ENCODE measurements at regions not wholly inside any gene's neighbourhood (a gene's known extent, or its start where the extent isn't known, plus 50 kb on each side); places are given as distances from the start of the nearest gene placed in this dataset.
A peak's percentile ranks its signal among the peaks of the same experiment; 100 is the strongest.

- no peak for DNase-seq (ENCODE audit: low read depth)
Observed at GRCh38 chrX:7219153-7219705, 71.3 kb upstream of the PUDP start.

GRCh38 chrX:7218321-7219152 lies 70.6 kb upstream of the PUDP start:
- DNase-seq (ENCODE audit: low read depth), result no peak

DNA sequence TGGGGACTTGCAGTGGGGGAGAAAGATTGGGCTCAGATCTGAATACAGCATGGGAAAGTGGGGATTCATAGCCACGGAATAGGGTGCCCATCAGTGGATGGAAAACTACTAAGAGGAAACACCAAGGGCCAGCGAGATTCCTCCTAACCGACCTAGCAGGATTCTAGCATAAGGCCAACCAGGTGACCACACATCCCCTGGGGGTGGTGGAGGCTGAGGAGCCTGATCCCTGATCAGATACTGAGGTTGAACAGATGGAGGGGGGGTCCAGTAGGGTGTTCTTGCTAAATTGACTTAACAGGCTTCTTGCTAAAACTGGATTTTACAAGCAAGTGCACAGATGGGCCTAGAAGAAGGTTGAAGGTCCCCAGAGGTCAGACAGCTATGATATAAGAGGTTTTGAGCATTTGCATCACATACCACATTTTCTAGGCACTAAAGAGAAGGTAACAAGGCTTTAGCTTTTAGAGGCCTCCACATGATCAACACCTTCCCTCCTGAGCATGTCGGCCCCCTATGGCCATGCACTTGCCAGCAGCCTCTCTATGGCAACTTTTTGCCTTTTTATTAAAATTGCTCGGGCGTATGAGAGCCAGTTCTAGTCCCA lies 69.1 kb upstream of the PUDP start:
- no peak for DNase-seq (ENCODE audit: low read depth)

DNA sequence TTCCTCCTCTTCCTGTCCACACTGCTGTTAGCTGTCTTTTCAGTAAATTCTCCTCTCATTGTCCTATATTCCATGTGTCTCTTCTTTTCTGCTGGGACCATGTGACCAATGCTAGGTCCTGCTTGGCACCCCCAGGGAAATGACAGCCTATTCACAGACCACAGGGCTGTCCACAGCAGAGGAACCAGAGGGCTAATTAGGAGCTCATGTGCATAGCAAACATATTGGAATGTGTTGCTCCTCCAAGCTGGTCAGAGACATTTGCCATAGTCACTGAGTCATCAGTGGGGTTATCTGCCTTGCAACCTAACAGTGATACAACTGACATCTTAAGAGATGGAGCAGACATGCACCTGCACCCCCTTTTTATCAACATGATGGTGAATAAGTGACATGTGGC lies 67.9 kb upstream of the PUDP start:
- peak; percentile 4 for DNase-seq (ENCODE audit: low read depth)

GRCh38 chrX:7214251-7214650 lies 66.3 kb upstream of the PUDP start:
- DNase-seq (ENCODE audit: low read depth), result no peak

- DNase-seq (ENCODE audit: low read depth), result no peak
Observed at GRCh38 chrX:7205037-7205577, 57.2 kb upstream of the PUDP start.

- no peak for DNase-seq (ENCODE audit: low read depth)
Observed at GRCh38 chrX:7204619-7205018, 56.7 kb upstream of the PUDP start.

DNA sequence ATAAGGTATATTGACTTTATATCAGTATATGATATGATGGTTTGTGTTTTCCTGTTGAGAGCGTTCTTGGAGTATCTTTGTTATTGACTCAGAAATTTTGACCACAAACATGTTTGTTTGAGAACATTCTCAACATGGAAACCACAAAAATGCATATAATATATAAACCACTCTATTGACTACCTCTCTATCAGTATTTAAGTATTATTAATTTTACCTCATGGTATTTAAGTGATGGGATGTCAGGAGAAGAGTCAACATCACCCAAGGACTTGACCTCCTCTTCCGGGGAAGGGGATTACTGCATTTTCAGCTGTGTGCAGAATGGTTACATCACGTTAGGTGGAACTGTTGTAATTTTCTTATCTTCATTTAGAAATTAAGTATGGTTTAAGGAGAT lies 54.3 kb upstream of the PUDP start:
- no peak for DNase-seq (ENCODE audit: low read depth)

DNA sequence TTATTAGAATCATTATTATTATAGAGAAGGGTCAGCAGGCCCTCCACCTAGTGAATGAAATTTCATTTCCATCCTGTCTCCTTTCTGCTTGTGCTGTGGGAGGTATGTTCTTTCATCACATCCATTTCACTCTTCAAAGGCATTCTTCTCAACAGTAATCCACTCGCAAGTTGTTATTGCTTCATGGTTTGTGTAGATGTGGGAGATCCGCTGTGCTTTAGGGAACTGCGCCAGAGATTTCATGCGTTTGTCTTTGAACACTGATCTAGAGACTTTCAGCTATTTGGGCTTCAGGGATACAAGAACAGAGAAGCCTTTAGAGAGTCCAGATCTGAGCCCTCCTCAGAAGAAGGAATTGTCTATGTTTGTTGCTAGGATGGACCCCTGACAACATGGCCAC lies 53.5 kb upstream of the PUDP start:
- no peak for DNase-seq (ENCODE audit: low read depth)

- DNase-seq (ENCODE audit: low read depth), result no peak
Observed at GRCh38 chrX:7198499-7198898, 50.5 kb upstream of the PUDP start.
